GM12878 (cell line): ENCODE measurements at regions not wholly inside any gene's neighbourhood (a gene's known extent, or its start where the extent isn't known, plus 50 kb on each side); places are given as distances from the start of the nearest gene placed in this dataset.

Experiments
- ATAC-seq: fragments of 200-7000 bp; cut with Tn5 transposase; 3 replicates; pipeline ENCODE4 v1.9.1; 2020; ENCODE audit warnings: mild to moderate bottlenecking, moderate library complexity
- BruUV-seq: library from RNA; stranded (reverse); fragments of 400-500 nt; replicated peaks from 2 replicates; lab custom pipeline; 2021; lab: Mats Ljungman, UMichigan
- CTCF ChIA-PET: fragments of 300-600 bp; sonication (Branson Sonifier 250); formaldehyde crosslinking; extraction: SDS; loops from one replicate; lab custom pipeline; 2021; ENCODE audit warnings: inconsistent platforms; lab: Yijun Ruan, JAX
- POLR2A ChIA-PET: fragments of 350-600 bp; formaldehyde crosslinking; extraction: SDS; loops from one replicate; lab custom pipeline; 2021; ENCODE audit warnings: inconsistent platforms; lab: Charles Lee
- RAD21 ChIA-PET: fragments of 300-600 bp; sonication (Branson Sonifier 250); formaldehyde crosslinking; loops from one replicate; lab custom pipeline; 2023; ENCODE audit warnings: antibody characterized with exemption; ENCODE audit not compliant: unreplicated experiment; lab: Charles Lee
- SMC1A ChIA-PET: fragments of 300-600 bp; sonication (Branson Sonifier 250); formaldehyde crosslinking; loops from one replicate; lab custom pipeline; 2023; ENCODE audit not compliant: unreplicated experiment, uncharacterized antibody; lab: Charles Lee
- DNase-seq: peaks from one replicate; pipeline ENCODE4 v3.0.0-alpha.2; 2011; ENCODE audit warnings: low read depth, low spot score
- FAIRE-seq: peaks from 3 replicates; lab custom pipeline; 2011; peaks lifted over from hg19 to GRCh38; lab: Jason Lieb, UNC
- H2AFZ ChIP-seq: 2 replicates; pipeline ENCODE4 v1.6.0; 2011; ENCODE audit warnings: low read depth, low read length, control low read depth; ENCODE audit not compliant: control insufficient read depth
- H3K27ac ChIP-seq: 2 replicates; pipeline ENCODE4 v1.5.1; 2011; ENCODE audit warnings: control low read depth; ENCODE audit not compliant: control insufficient read depth, insufficient read depth
- H3K27me3 ChIP-seq, 2 experiments: replicated peaks in 1 of 2; 2 replicates each; pipeline versions ENCODE4 v1.6.0 to v1.6.1; 2011; ENCODE audit warnings: low read length in 1 of 2; ENCODE audit not compliant: control insufficient read depth in 2 of 2, insufficient read depth in 2 of 2
- H3K36me3 ChIP-seq, 2 experiments: 2 replicates each; pipeline ENCODE4 v1.5.1; 2011; ENCODE audit warnings: low read length in 1 of 2; ENCODE audit not compliant: control insufficient read depth in 2 of 2, insufficient read depth in 2 of 2
- H3K4me1 ChIP-seq: 2 replicates; pipeline ENCODE4 v1.6.1; 2011; ENCODE audit warnings: mild to moderate bottlenecking, low read length, moderate library complexity, mixed read lengths; ENCODE audit not compliant: control insufficient read depth, insufficient read depth
- H3K4me2 ChIP-seq: 2 replicates; pipeline ENCODE4 v1.6.0; 2011; ENCODE audit warnings: control low read depth; ENCODE audit not compliant: control insufficient read depth, insufficient read depth
- H3K4me3 ChIP-seq: fragments of 200-600 bp; sonication (generic); 2 replicates; pipeline ENCODE4 v1.5.1; 2016
- H3K79me2 ChIP-seq: 2 replicates; pipeline ENCODE4 v1.6.0; 2011; ENCODE audit warnings: low read length; ENCODE audit not compliant: control insufficient read depth, insufficient read depth
- H3K9ac ChIP-seq: 2 replicates; pipeline ENCODE4 v1.8.0; 2011; ENCODE audit warnings: low read length, control low read depth, mixed read lengths; ENCODE audit not compliant: control insufficient read depth, insufficient read depth
- H3K9me3 ChIP-seq: replicated peaks from 3 replicates; pipeline ENCODE4 v1.5.1; 2011; ENCODE audit warnings: mild to moderate bottlenecking, low read length; ENCODE audit not compliant: control insufficient read depth, insufficient read depth
- H4K20me1 ChIP-seq: 2 replicates; pipeline ENCODE4 v1.6.0; 2011; ENCODE audit not compliant: control insufficient read depth, insufficient read depth
- ETV6 ChIP-seq, 2 experiments: fragments of 450-650 bp in 1 of 2; IDR thresholded peaks in 1 of 2; conservative IDR thresholded peaks in 1 of 2; 2 replicates each; pipeline ENCODE4 v1.6.1; 2014; ENCODE audit warnings: antibody characterized with exemption in 1 of 2, borderline replicate concordance in 1 of 2, low read depth in 1 of 2, mild to moderate bottlenecking in 1 of 2, moderate library complexity in 1 of 2
- HCFC1 ChIP-seq: fragments of 150-350 bp; IDR thresholded peaks from 2 replicates; pipeline ENCODE4 v1.6.1; 2014; ENCODE audit warnings: low read length
- IRF4 ChIP-seq: IDR thresholded peaks from 2 replicates; pipeline ENCODE4 v1.6.1; 2011; ENCODE audit warnings: low read depth, low read length
- NR2C1 ChIP-seq: fragments of 450-650 bp; IDR thresholded peaks from 2 replicates; pipeline ENCODE4 v1.6.1; 2017; ENCODE audit warnings: antibody characterized with exemption, mild to moderate bottlenecking, moderate library complexity
- PML ChIP-seq: IDR thresholded peaks from 2 replicates; pipeline ENCODE4 v1.6.1; 2012; ENCODE audit warnings: low read length, inconsistent platforms
- POLR2AphosphoS5 ChIP-seq: IDR thresholded peaks from 2 replicates; pipeline ENCODE4 v1.6.1; 2011; ENCODE audit warnings: mild to moderate bottlenecking, low read length, inconsistent platforms
- RUNX3 ChIP-seq: IDR thresholded peaks from 2 replicates; pipeline ENCODE4 v1.6.1; 2012; ENCODE audit warnings: low read length, inconsistent platforms
- SIX5 ChIP-seq: IDR thresholded peaks from 2 replicates; pipeline ENCODE4 v1.6.1; 2011; ENCODE audit warnings: mild to moderate bottlenecking, low read depth, low read length, moderate library complexity; ENCODE audit not compliant: severe bottlenecking
- SMAD5 ChIP-seq: IDR thresholded peaks from 2 replicates; pipeline ENCODE4 v1.6.1; 2016; ENCODE audit warnings: antibody characterized with exemption, low read depth
- SUZ12 ChIP-seq: fragments of 200-600 bp; sonication (generic); IDR thresholded peaks from one replicate; pipeline ENCODE4 v1.6.1; 2018; ENCODE audit warnings: antibody characterized with exemption, mild to moderate bottlenecking; ENCODE audit not compliant: unreplicated experiment
- TCF3 ChIP-seq: IDR thresholded peaks from 2 replicates; pipeline ENCODE4 v1.6.1; 2012; ENCODE audit warnings: low read depth, mild to moderate bottlenecking, low read length, borderline replicate concordance; ENCODE audit not compliant: insufficient read depth
- WGBS: methylation state at CpG from one replicate; pipeline ENCODE4 v1.1.6; 2016; ENCODE audit warnings: low lambda C conversion rate; ENCODE audit not compliant: insufficient replicate concordance, insufficient coverage; ENCODE audit errors: missing lambda C conversion rate; 5-methylcytosine and 5-hydroxymethylcytosine counted together
- in situ Hi-C: fragments of 300-500 bp; cut with MboI; formaldehyde crosslinking; loops from 9 replicates; pipeline ENCODE4 v1.14.3; 2018; ENCODE audit warnings: mixed read lengths
- intact Hi-C: fragments of 100-400 bp; cut with micrococcal nuclease; formaldehyde crosslinking; loops from one replicate; pipeline ENCODE4 v1.14.2; 2022; ENCODE audit not compliant: unreplicated experiment
- TF ChIP-seq, protein P1 (sequence below): IDR thresholded peaks from 2 replicates; pipeline ENCODE4 v1.6.1; 2011; ENCODE audit warnings: borderline replicate concordance, low read depth, mild to moderate bottlenecking, moderate library complexity, mixed read lengths, low read length; ENCODE audit not compliant: insufficient read depth; ENCODE audit errors: extremely low read length
- TF ChIP-seq, protein P2 (sequence below): fragments of 450-650 bp; IDR thresholded peaks from 2 replicates; pipeline ENCODE4 v1.6.1; 2018; ENCODE audit warnings: borderline replicate concordance, mild to moderate bottlenecking; ENCODE audit not compliant: partially characterized antibody
- TF ChIP-seq, protein P3 (sequence below): fragments of 450-650 bp; IDR thresholded peaks from 2 replicates; pipeline ENCODE4 v1.6.1; 2016; ENCODE audit warnings: mild to moderate bottlenecking, moderate library complexity, borderline replicate concordance
- TF ChIP-seq, protein P4 (sequence below): IDR thresholded peaks from 2 replicates; pipeline ENCODE4 v1.6.1; 2011; ENCODE audit warnings: low read depth, mild to moderate bottlenecking, low read length, moderate library complexity, borderline replicate concordance; ENCODE audit errors: extremely low read depth

DNA sequence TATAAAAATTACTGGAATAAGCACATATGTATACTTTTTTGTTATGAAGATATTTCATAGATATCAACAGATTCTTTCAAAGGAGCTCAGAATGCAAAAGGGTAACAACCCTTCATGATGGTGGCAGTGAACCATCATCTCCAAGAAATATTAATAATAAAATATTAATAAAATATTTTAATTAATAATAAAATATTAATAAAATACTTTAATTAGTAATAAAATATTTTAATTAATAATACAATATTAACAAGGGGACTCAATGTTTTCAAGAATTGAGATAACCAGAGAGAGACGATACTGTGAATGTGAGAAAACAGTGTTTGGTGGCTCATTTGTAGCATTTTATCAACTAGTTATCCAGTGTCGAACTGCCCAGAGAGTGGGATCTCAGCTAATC is 86.0 kb upstream of the NT5E start:
- in situ Hi-C loops (no loop called here), intact Hi-C loops (no loop called here)
- Histone ChIP-seq H3K9me3 (no peaks in the 10 kb centered on the region), H3K4me2 (no peak overlapping the region), H3K79me2 (no peaks in the 10 kb centered on the region), H4K20me1 (no peaks in the 10 kb centered on the region), H3K36me3 (no peaks in the 10 kb centered on the region), H3K4me3 (no peak overlapping the region), H3K27me3 (no peaks in the 10 kb centered on the region), H3K9ac (no peak overlapping the region), H3K4me1 (no peaks in the 10 kb centered on the region), H3K27ac (no peak overlapping the region), H2AFZ (no peak overlapping the region)
- ChIA-PET CTCF (interaction anchor here (0.7 kb wide), 1 partner anchor 119 kb away, joined by 6 read pairs; no protein-coding TSS in a partner anchor), POLR2A (no interaction called here), RAD21 (no interaction called here), SMC1A (no interaction called here)
- no peak for DNase-seq
- WGBS = 97% methylated on average over 2 of the region's 2 CpGs
- no peak for ATAC-seq
- no TSS peak for BruUV-seq
- no peak for FAIRE-seq
- TF ChIP-seq RUNX3 (no peak), SUZ12 (no peak), ETV6 (conservative IDR thresholded peaks at IDR 0.05 in 1 of 2, IDR thresholded peaks at IDR 0.05 in 1 of 2; ENCODE audit: borderline replicate concordance in 1 of 2, low read depth in 1 of 2) (no peak), POLR2AphosphoS5 (no peak), PML (no peak), HCFC1 (no peak), NR2C1 (no peak), TCF3 (no peak), SIX5 (no peak), SMAD5 (no peak), IRF4 (no peak)
- TF ChIP-seq, protein P1, sequence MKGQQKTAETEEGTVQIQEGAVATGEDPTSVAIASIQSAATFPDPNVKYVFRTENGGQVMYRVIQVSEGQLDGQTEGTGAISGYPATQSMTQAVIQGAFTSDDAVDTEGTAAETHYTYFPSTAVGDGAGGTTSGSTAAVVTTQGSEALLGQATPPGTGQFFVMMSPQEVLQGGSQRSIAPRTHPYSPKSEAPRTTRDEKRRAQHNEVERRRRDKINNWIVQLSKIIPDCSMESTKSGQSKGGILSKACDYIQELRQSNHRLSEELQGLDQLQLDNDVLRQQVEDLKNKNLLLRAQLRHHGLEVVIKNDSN = no peak
- TF ChIP-seq, protein P2, sequence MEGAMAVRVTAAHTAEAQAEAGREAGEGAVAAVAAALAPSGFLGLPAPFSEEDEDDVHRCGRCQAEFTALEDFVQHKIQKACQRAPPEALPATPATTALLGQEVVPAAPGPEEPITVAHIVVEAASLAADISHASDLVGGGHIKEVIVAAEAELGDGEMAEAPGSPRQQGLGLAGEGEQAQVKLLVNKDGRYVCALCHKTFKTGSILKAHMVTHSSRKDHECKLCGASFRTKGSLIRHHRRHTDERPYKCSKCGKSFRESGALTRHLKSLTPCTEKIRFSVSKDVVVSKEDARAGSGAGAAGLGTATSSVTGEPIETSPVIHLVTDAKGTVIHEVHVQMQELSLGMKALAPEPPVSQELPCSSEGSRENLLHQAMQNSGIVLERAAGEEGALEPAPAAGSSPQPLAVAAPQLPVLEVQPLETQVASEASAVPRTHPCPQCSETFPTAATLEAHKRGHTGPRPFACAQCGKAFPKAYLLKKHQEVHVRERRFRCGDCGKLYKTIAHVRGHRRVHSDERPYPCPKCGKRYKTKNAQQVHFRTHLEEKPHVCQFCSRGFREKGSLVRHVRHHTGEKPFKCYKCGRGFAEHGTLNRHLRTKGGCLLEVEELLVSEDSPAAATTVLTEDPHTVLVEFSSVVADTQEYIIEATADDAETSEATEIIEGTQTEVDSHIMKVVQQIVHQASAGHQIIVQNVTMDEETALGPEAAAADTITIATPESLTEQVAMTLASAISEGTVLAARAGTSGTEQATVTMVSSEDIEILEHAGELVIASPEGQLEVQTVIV = no peak
- TF ChIP-seq, protein P3, sequence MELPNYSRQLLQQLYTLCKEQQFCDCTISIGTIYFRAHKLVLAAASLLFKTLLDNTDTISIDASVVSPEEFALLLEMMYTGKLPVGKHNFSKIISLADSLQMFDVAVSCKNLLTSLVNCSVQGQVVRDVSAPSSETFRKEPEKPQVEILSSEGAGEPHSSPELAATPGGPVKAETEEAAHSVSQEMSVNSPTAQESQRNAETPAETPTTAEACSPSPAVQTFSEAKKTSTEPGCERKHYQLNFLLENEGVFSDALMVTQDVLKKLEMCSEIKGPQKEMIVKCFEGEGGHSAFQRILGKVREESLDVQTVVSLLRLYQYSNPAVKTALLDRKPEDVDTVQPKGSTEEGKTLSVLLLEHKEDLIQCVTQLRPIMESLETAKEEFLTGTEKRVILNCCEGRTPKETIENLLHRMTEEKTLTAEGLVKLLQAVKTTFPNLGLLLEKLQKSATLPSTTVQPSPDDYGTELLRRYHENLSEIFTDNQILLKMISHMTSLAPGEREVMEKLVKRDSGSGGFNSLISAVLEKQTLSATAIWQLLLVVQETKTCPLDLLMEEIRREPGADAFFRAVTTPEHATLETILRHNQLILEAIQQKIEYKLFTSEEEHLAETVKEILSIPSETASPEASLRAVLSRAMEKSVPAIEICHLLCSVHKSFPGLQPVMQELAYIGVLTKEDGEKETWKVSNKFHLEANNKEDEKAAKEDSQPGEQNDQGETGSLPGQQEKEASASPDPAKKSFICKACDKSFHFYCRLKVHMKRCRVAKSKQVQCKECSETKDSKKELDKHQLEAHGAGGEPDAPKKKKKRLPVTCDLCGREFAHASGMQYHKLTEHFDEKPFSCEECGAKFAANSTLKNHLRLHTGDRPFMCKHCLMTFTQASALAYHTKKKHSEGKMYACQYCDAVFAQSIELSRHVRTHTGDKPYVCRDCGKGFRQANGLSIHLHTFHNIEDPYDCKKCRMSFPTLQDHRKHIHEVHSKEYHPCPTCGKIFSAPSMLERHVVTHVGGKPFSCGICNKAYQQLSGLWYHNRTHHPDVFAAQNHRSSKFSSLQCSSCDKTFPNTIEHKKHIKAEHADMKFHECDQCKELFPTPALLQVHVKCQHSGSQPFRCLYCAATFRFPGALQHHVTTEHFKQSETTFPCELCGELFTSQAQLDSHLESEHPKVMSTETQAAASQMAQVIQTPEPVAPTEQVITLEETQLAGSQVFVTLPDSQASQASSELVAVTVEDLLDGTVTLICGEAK = no peak
- TF ChIP-seq, protein P4, sequence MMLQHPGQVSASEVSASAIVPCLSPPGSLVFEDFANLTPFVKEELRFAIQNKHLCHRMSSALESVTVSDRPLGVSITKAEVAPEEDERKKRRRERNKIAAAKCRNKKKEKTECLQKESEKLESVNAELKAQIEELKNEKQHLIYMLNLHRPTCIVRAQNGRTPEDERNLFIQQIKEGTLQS = no peak
